HG03095 (cell line): ENCODE measurements at regions not wholly inside any gene's neighbourhood (a gene's known extent, or its start where the extent isn't known, plus 50 kb on each side); places are given as distances from the start of the nearest gene placed in this dataset.
"Not testable (repeated sequence)": the region's sequence is repeated elsewhere in the genome, so short reads cannot be mapped to it uniquely, and the experiment has no call there.

Experiments used
- ATAC-seq: cut with Tn5 transposase; IDR thresholded peaks from one replicate; pipeline ENCODE4 v1.9.1; 2021; ENCODE audit warnings: moderate library complexity; ENCODE audit not compliant: unreplicated experiment

DNA sequence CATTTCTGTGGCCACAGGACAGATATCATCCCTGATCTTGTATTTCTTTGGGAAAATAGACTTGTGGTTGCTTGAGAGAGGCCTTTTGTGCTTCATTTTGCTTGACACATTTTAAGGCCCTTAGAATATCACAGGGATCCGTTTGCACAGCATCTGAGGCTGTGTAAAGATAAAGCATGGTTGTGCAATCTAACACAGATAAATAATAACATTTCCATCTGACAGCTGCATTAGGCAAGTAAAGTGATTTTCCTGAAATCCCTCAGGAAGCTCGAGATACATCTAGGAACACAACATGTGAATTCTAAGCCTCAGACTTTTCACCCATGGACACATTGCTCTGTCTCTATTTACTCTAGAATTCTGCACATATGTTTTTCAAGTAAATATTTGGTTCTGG, 212.8 kb upstream of the ADAMTSL1 start:
- no peak for ATAC-seq

DNA sequence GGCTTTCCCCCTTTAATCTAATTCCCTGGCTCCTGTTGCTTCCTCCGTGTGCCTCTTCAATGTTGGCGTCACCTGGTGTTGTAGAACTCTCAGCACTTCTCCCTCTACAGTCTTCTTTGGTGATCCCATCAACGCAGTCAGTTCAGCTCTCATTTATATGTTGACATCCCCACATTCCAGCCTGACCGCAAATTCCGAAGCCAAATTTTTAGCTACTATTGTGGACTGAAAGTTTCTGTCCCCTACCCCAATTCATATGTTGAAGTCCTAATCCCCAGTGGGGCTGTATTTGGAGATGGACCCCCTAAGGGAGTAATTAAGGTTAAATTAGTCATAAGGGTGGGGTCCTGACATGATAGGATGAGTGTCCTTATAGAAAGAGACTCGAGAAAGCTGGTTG, 210.6 kb upstream of the ADAMTSL1 start:
- ATAC-seq, result no peak

- ATAC-seq, result no peak
Measured at GRCh38 chr9:18268381-18268780, 205.6 kb upstream of the ADAMTSL1 start.

DNA sequence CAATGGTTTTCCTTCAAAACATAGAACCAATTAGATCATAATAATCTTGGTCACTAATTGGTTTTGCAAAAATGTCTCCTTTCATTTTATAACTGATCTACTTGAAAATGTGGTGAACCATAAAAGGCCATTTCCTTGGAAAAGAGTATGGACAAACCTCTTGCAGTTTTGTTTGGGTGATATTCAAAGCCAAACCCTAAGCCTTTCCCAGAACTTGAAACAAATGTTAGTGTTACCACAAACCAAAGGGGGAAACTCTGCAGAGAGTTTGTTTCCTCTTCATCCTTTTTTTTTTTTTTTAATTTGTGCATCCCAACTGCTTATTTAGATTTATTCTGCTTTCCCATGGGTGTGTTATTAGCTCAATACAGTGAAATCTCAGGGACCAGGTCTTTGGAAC, 204.4 kb upstream of the ADAMTSL1 start:
- ATAC-seq, result no peak

DNA sequence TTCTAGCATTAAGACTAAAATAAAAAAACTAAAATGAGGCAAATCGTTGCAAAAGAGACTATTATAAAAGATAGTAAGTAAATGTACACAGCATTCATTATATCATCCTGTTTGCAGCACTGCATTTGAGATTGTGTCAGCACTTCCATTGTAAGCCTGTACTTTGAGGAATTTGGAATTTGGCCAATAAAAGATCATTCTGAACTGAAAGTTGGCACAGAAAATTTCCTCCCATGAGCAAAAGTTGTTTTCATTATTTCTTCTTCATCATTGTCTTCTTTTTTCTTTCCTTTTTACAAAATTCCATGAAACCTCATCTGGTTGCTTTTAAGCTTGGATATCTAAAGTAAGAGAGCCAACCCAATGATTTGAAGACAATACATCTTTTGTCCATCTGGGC, 199.3 kb upstream of the ADAMTSL1 start:
- no peak for ATAC-seq

DNA sequence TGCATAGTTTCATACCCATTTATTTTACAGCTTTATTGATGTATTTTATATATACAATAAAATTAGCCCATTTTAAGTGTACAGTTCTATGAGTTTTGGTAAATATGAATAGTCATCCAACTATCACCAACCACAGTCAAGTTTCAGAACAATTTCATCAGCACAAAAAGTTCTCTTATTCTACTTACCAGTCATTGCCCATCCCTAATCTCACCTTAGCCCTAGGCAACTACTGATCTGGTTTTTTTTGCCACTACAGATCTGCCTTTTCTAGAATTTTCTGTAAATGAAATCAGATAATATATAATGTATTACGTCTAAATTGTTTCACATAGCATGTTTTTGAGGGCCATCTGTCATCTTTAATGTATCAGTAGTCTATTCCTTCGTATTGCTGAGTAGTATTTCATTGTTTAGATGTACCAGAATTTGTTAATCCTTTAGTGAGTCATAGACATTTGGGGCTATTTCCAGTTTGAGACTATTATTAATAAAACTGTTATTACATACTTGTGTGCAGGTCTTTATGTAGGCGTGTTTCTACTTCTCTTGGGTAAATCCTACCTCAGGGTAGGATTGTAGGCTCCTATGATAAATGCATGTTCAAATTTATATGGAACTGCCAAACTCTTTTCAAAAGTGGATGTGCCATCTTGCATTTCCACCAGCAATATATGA, 198.5 kb upstream of the ADAMTSL1 start:
- no peak for ATAC-seq

DNA sequence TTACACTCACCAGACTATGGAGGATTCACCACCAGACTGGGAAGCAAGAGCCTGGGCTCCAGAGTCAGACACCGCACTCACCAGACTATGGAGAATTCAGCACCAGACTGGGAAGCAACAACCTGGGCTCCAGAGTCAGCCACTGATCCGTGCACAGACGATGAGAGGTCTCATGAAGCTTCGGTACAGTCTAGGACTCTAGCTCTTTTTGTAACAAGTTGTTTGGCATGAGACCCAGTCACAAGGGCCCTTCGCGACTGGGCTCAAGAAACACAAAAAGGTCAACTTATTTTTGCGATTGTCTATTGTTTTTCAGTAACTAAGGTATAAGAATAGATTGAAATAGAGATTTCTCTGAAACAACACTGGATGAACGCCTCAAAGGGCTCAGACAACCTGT, 192.7 kb upstream of the ADAMTSL1 start:
- no peak for ATAC-seq

GRCh38 chr9:18294229-18294628, 179.7 kb upstream of the ADAMTSL1 start:
- ATAC-seq, result no peak

DNA sequence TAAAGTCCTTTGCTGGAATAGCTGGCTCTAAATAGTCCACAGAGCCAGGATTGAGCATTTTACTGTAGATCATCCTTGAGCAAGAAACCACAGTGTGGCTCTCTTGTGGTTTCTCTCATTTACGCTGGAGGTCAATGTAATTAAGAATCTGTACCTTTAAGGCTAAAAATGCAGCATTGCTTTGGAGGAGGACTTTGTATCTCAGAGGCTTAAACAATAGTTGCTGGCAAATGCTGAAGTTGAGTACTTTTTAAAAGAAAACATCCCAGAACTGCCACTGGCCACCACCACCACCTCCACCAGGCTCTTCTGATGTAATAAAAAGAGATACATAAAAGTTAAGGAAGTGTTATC, 177.3 kb upstream of the ADAMTSL1 start:
- ATAC-seq, result no peak

DNA sequence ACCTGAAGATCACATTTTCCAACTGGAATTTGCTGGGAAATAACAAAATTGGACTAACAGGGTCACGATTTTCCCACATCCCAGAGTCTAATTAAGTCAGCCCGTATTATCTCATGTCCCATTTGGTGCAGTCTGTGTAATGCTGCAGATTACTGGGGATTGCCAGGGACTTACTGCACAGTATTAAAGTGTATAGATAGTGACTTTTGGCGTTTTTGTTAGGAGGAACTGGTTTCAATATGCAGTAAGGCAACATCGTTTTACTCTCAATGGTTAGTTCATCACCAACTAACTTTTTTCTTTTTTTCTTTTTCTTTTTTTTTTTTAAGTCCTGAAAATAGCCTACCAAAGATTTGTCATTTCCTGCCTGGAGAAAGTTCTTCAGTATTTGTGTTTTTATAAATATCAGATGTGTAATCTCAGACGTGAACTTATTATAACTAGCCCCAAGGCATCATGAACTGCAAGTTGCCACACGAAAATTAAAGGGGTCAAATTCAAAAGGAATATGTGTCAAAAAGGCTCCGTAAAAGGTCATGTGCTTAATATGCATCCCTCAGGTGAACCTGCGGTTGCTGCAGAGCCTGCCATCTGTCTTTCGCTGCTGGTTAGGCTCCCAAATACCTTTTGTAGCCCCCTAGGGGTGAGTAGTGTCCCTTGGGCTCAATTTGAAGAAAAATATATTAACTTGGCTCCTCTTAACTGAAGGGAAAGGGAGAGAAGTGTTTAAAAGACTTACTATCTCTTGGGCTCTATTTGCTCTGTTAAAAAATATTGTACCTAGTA, 176.7 kb upstream of the ADAMTSL1 start:
- no peak for ATAC-seq

DNA sequence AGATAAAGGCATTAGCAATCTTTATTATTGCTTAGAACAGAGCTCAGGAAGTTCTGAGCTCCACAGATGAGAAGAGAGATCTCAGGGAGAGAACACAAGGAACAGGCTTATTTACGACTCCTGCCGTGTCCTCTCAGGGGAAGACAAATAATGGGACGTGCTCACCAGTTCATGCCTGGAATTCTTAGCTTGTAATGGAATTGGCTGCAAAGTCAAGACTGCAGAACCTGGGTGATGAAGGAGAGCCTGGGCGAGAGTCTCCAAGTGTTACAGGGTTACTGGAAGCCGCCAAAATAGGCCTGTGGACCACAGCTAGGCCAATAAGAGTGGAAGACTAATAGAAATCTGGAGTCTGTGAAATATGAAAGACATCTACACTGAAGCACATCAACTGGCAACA, 174.5 kb upstream of the ADAMTSL1 start:
- no peak for ATAC-seq

GRCh38 chr9:18305167-18305806, 168.7 kb upstream of the ADAMTSL1 start:
- ATAC-seq, result not testable (repeated sequence)

- ATAC-seq, result no peak
Measured at GRCh38 chr9:18314316-18314715, 159.6 kb upstream of the ADAMTSL1 start.

DNA sequence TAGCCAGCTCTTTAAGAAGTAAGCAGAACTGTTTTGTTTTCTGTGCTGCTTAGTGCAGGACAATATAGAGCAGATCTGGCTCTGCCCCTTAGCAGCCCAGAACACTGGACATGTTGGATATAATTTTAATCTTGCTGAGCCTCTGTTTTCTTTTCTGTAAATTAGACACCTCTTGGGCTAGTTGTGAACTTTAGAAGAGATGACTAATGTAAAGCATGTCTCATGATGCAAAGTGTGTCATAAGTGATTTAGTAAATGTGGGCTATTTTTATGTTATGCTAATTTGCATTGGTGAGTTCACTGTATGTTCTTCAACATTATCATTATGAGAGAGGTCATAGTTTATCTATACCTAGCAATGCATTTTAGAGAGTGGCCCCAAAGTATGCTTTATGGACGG, 156.1 kb upstream of the ADAMTSL1 start:
- no peak for ATAC-seq

DNA sequence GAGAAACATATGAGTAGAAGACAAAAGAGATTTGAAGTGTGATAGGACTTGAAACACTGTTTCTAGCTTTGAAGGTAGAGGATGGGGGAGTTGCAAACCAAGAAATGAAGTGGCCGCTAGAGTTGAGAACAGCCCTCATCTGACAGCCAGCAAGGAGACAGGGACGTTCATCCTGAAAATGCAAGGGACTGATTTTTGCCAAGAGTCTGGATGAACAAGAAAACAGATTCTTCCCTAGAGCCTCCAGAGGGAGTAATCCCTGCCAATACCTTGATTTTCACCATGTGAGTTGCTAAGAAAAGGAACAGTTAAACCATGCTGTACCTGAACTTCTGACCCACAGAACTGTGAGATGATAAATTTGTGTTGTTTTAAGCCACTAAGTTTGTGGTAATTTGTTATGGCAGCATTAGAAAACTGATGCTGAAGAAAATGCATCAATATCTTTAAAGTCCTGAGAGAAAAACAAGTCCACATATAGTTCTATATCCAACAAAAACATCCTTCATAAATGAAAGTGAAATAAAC, 154.0 kb upstream of the ADAMTSL1 start:
- no peak for ATAC-seq

GRCh38 chr9:18324928-18325745, 148.8 kb upstream of the ADAMTSL1 start:
- no peak for ATAC-seq

DNA sequence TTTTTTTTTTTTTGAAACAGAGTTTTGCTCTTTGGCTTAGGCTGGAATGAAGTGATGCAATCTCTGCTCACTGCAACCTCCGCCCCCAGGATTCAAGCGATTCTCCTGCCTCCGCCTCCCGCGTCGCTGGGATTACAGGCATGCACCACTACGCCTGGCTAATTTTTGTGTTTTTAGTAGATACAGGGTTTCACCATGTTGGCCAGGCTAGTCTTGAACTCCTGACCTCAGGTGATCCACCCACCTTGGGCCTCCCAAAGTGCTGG, 148.3 kb upstream of the ADAMTSL1 start:
- ATAC-seq, result not testable (repeated sequence)

DNA sequence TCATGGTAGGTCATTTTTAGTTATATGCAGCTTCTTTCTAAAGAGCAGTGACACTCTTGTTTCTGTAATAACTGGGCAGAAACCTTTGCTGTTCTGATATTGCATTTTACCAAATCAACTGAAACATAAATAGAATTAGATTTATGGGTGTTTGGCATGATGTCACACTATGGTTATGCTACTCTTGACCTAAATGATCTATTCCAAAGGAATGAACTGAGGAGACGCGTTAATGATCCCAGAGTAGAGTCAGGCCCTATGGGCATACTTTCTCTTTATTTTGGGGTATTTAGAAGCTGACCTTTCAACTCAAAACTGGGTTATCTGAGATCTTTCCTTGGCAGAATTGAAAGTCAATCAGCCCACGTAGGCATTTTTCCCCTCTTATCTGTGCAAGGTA, 146.8 kb upstream of the ADAMTSL1 start:
- ATAC-seq, result no peak

- ATAC-seq, result no peak
Measured at GRCh38 chr9:18330401-18331309, 143.3 kb upstream of the ADAMTSL1 start.

- ATAC-seq, result no peak
Measured at GRCh38 chr9:18331310-18331684, 142.7 kb upstream of the ADAMTSL1 start.
